DND-41 (cell line): ENCODE measurements at regions not wholly inside any gene's neighbourhood (a gene's known extent, or its start where the extent isn't known, plus 50 kb on each side); places are given as distances from the start of the nearest gene placed in this dataset.

Experiments used
- ATAC-seq: fragments of 200-7000 bp; cut with Tn5 transposase; 3 replicates; pipeline ENCODE4 v1.9.1; 2021; ENCODE audit warnings: low read depth; ENCODE audit not compliant: insufficient read depth
- DNase-seq: peaks from one replicate; pipeline ENCODE4 v3.0.0-alpha.2; 2020
- H2AFZ ChIP-seq: 2 replicates; pipeline ENCODE4 v1.6.0; 2012; ENCODE audit warnings: low read depth, low read length
- H3K27ac ChIP-seq: 2 replicates; pipeline ENCODE4 v1.5.1; 2012; ENCODE audit warnings: low read length, inconsistent platforms
- H3K27me3 ChIP-seq: fragments of 200-600 bp; sonication (generic); 2 replicates; pipeline ENCODE4 v1.6.0; 2012; ENCODE audit warnings: low read length, mild to moderate bottlenecking, inconsistent platforms; ENCODE audit not compliant: insufficient read depth, poor library complexity
- H3K36me3 ChIP-seq: 2 replicates; pipeline ENCODE4 v1.5.1; 2012; ENCODE audit warnings: low read length, inconsistent platforms; ENCODE audit not compliant: insufficient read depth
- H3K4me1 ChIP-seq: 2 replicates; pipeline ENCODE4 v1.5.1; 2012; ENCODE audit warnings: mild to moderate bottlenecking, low read length; ENCODE audit not compliant: insufficient read depth
- H3K4me2 ChIP-seq: 2 replicates; pipeline ENCODE4 v1.6.0; 2012; ENCODE audit warnings: mild to moderate bottlenecking, moderate library complexity, low read length, inconsistent platforms; ENCODE audit not compliant: insufficient read depth
- H3K4me3 ChIP-seq, 2 experiments: fragments of 200-600 bp in 1 of 2; shearing (Covaris generic) in 1 of 2; 2 replicates each; pipeline ENCODE4 v1.5.1; 2012 to 2016; ENCODE audit warnings: inconsistent platforms in 2 of 2, low read length in 2 of 2, mild to moderate bottlenecking in 2 of 2, low read depth in 1 of 2, moderate library complexity in 1 of 2
- H3K79me2 ChIP-seq: 2 replicates; pipeline ENCODE4 v1.6.0; 2012; ENCODE audit warnings: low read length, inconsistent platforms; ENCODE audit not compliant: insufficient read depth
- H3K9ac ChIP-seq: 2 replicates; pipeline ENCODE4 v1.6.0; 2012; ENCODE audit warnings: low read depth, mild to moderate bottlenecking, inconsistent platforms, low read length, moderate library complexity
- H3K9me3 ChIP-seq: 2 replicates; pipeline ENCODE4 v1.5.1; 2012; ENCODE audit warnings: low read length, moderate library complexity, mild to moderate bottlenecking, inconsistent platforms; ENCODE audit not compliant: insufficient read depth, severe bottlenecking
- H4K20me1 ChIP-seq: 2 replicates; pipeline ENCODE4 v1.6.0; 2012; ENCODE audit warnings: low read length; ENCODE audit not compliant: insufficient read depth
- EZH2 ChIP-seq: IDR thresholded peaks from 3 replicates; pipeline ENCODE4 v1.6.1; 2012; ENCODE audit warnings: borderline replicate concordance, low read depth, mild to moderate bottlenecking, moderate library complexity, low read length, inconsistent platforms; ENCODE audit not compliant: severe bottlenecking
- TF ChIP-seq, protein P1 (sequence below): IDR thresholded peaks from 2 replicates; pipeline ENCODE4 v1.5.1; 2012; ENCODE audit warnings: borderline replicate concordance, low read length, moderate library complexity, mild to moderate bottlenecking; ENCODE audit not compliant: poor library complexity, severe bottlenecking; ENCODE audit errors: extremely low read depth

GRCh38 chr5:164002628-164003027 lies 497.2 kb downstream of the MAT2B start:
- no peak overlapping the region for H2AFZ ChIP-seq
- no peak overlapping the region for H3K9ac ChIP-seq
- H3K4me2 ChIP-seq, result no peak overlapping the region
- H3K4me1 ChIP-seq, result no peaks in the 10 kb centered on the region
- no peak overlapping the region for H3K4me3 ChIP-seq
- no peaks in the 10 kb centered on the region for H3K9me3 ChIP-seq
- no peaks in the 10 kb centered on the region for H3K79me2 ChIP-seq
- H3K27me3 ChIP-seq, result no peaks in the 10 kb centered on the region
- TF ChIP-seq, protein P1, sequence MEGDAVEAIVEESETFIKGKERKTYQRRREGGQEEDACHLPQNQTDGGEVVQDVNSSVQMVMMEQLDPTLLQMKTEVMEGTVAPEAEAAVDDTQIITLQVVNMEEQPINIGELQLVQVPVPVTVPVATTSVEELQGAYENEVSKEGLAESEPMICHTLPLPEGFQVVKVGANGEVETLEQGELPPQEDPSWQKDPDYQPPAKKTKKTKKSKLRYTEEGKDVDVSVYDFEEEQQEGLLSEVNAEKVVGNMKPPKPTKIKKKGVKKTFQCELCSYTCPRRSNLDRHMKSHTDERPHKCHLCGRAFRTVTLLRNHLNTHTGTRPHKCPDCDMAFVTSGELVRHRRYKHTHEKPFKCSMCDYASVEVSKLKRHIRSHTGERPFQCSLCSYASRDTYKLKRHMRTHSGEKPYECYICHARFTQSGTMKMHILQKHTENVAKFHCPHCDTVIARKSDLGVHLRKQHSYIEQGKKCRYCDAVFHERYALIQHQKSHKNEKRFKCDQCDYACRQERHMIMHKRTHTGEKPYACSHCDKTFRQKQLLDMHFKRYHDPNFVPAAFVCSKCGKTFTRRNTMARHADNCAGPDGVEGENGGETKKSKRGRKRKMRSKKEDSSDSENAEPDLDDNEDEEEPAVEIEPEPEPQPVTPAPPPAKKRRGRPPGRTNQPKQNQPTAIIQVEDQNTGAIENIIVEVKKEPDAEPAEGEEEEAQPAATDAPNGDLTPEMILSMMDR, result no peak
- H3K36me3 ChIP-seq, result no peaks in the 10 kb centered on the region
- no peaks in the 10 kb centered on the region for H4K20me1 ChIP-seq
- H3K27ac ChIP-seq, result no peak overlapping the region
- no peak for ATAC-seq
- no peak for DNase-seq

- Histone ChIP-seq H3K9ac (no peak overlapping the region), H3K4me1 (no peaks in the 10 kb centered on the region), H3K9me3 (no peaks in the 10 kb centered on the region), H4K20me1 (no peaks in the 10 kb centered on the region), H3K4me2 (no peak overlapping the region), H3K27ac (no peak overlapping the region), H3K36me3 (no peaks in the 10 kb centered on the region), H3K4me3 (no peak overlapping the region), H2AFZ (no peak overlapping the region), H3K79me2 (no peaks in the 10 kb centered on the region), H3K27me3 (no peaks in the 10 kb centered on the region)
- DNase-seq (no peak), ATAC-seq (no peak)
- TF ChIP-seq EZH2, result no peak
- TF ChIP-seq, protein P1, result no peak
Observed at GRCh38 chr5:164005071-164005470, 499.7 kb downstream of the MAT2B start.

DNA sequence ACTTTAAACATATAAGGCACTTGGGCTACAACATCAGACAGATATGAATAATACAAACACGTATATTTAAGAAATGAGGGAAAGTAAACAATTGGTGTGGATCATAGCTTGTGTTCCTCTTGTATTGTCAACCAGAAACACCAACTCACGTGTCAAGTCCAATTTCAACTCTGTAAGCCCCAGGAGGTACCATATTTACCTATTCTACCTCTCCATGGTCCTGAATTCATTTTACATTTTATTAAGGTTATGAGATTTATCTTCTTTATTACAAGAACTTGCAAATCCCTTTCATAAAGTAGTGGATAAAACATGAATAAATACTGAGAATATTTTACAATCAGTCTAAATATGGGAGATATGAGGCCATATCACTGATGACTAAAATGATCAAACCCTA lies 501.6 kb downstream of the MAT2B start:
- ATAC-seq (no peak), DNase-seq (no peak)
- Histone ChIP-seq H3K79me2 (no peaks in the 10 kb centered on the region), H3K27me3 (no peaks in the 10 kb centered on the region), H4K20me1 (no peaks in the 10 kb centered on the region), H3K36me3 (no peaks in the 10 kb centered on the region), H3K9me3 (no peaks in the 10 kb centered on the region), H3K27ac (no peak overlapping the region), H3K9ac (no peak overlapping the region), H2AFZ (no peak overlapping the region), H3K4me1 (no peaks in the 10 kb centered on the region), H3K4me2 (no peak overlapping the region), H3K4me3 (no peak overlapping the region)
- TF ChIP-seq EZH2, result no peak
- TF ChIP-seq, protein P1, result no peak

DNA sequence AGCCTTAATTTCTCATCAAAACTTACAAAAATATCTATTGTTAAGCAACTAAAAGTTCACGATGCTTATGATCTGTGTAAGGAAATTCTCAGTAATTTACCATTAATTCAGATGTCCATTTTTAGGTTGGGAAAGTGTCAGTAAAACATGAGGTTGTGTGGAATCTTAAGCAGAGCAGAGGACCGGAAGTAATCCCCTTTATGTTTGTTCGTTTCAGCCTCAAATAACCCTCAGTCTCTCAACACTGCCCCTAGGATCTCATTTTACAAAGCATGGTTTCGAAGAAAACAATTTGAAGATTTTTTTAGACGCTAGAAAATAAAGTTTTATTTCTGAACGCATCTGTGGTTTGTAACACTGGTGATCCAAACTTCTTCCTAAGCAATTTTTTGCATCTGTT lies 504.2 kb downstream of the MAT2B start:
- Histone ChIP-seq H3K79me2 (no peaks in the 10 kb centered on the region), H3K27ac (no peak overlapping the region), H2AFZ (no peak overlapping the region), H3K4me3 (no peak overlapping the region), H3K27me3 (no peaks in the 10 kb centered on the region), H4K20me1 (no peaks in the 10 kb centered on the region), H3K9ac (no peak overlapping the region), H3K9me3 (no peaks in the 10 kb centered on the region), H3K4me1 (no peaks in the 10 kb centered on the region), H3K4me2 (no peak overlapping the region), H3K36me3 (no peaks in the 10 kb centered on the region)
- ATAC-seq, result no peak
- TF ChIP-seq EZH2, result no peak
- TF ChIP-seq, protein P1, result no peak
- no peak for DNase-seq
